GM23338 (cell line): ENCODE measurements at regions not wholly inside any gene's neighbourhood (a gene's known extent, or its start where the extent isn't known, plus 50 kb on each side); places are given as distances from the start of the nearest gene placed in this dataset.
A peak's percentile ranks its signal among the peaks of the same experiment; 100 is the strongest.

Source experiments
- ATAC-seq: fragments of 200-7000 bp; cut with Tn5 transposase; 3 replicates; pipeline ENCODE4 v1.9.1; 2020
- DNase-seq: peaks from one replicate; pipeline ENCODE4 v3.0.0-alpha.2; 2015; ENCODE audit warnings: low spot score
- H2AFZ ChIP-seq: fragments of 200-600 bp; sonication (generic); 2 replicates; pipeline ENCODE4 v1.8.0; 2016; ENCODE audit warnings: antibody characterized with exemption, mild to moderate bottlenecking, moderate library complexity
- H3F3A ChIP-seq: fragments of 200-600 bp; sonication (generic); replicated peaks from 2 replicates; pipeline ENCODE4 v1.8.0; 2017; ENCODE audit warnings: antibody characterized with exemption, mixed run types, low read depth
- H3K27ac ChIP-seq: fragments of 200-600 bp; sonication (generic); 2 replicates; pipeline ENCODE4 v1.6.1; 2016; ENCODE audit warnings: low read depth
- H3K27me3 ChIP-seq: fragments of 200-600 bp; sonication (generic); 2 replicates; pipeline ENCODE4 v1.8.0; 2016; ENCODE audit warnings: mild to moderate bottlenecking, mixed run types, moderate library complexity; ENCODE audit not compliant: insufficient read depth
- H3K36me3 ChIP-seq: fragments of 200-600 bp; sonication (generic); 2 replicates; pipeline ENCODE4 v1.8.0; 2016; ENCODE audit warnings: mild to moderate bottlenecking; ENCODE audit not compliant: insufficient read depth
- H3K4me1 ChIP-seq: fragments of 200-600 bp; sonication (generic); 2 replicates; pipeline ENCODE4 v1.8.0; 2016; ENCODE audit warnings: mild to moderate bottlenecking, moderate library complexity; ENCODE audit not compliant: insufficient read depth
- H3K4me2 ChIP-seq: fragments of 200-600 bp; sonication (generic); 2 replicates; pipeline ENCODE4 v1.7.1; 2017; ENCODE audit warnings: mixed run types
- H3K4me3 ChIP-seq: fragments of 200-600 bp; sonication (generic); 2 replicates; pipeline ENCODE4 v1.6.1; 2016; ENCODE audit warnings: mixed run types
- H3K79me2 ChIP-seq: fragments of 200-600 bp; sonication (generic); replicated peaks from 2 replicates; pipeline ENCODE4 v1.8.0; 2017; ENCODE audit warnings: mild to moderate bottlenecking; ENCODE audit not compliant: insufficient read depth
- H3K9me2 ChIP-seq: fragments of 200-600 bp; sonication (generic); 2 replicates; pipeline ENCODE4 v1.8.0; 2017; ENCODE audit not compliant: insufficient read depth
- H4K20me1 ChIP-seq: fragments of 200-600 bp; sonication (generic); replicated peaks from 2 replicates; pipeline ENCODE4 v1.8.0; 2017; ENCODE audit warnings: mild to moderate bottlenecking; ENCODE audit not compliant: insufficient read depth
- H3K27ac Mint-ChIP-seq: 2 replicates; pipeline ENCODE4 v1.8.0; 2020; ENCODE audit warnings: inconsistent platforms, mild to moderate bottlenecking, moderate library complexity, mixed read lengths
- H3K27me3 Mint-ChIP-seq: 3 replicates; pipeline ENCODE4 v1.8.0; 2022; ENCODE audit warnings: low read depth, mild to moderate bottlenecking, moderate library complexity, mixed read lengths, inconsistent platforms; ENCODE audit not compliant: insufficient read depth, poor library complexity
- H3K36me3 Mint-ChIP-seq: 3 replicates; pipeline ENCODE4 v1.8.0; 2021; ENCODE audit warnings: low read depth, mild to moderate bottlenecking, inconsistent platforms, moderate library complexity, mixed read lengths
- H3K4me1 Mint-ChIP-seq: 3 replicates; pipeline ENCODE4 v1.8.0; 2020; ENCODE audit warnings: mild to moderate bottlenecking, inconsistent platforms, mixed read lengths
- H3K4me3 Mint-ChIP-seq: 3 replicates; pipeline ENCODE4 v1.8.0; 2021; ENCODE audit warnings: moderate library complexity, mild to moderate bottlenecking, inconsistent platforms, mixed read lengths
- H3K9me3 Mint-ChIP-seq: 3 replicates; pipeline ENCODE4 v1.8.0; 2020; ENCODE audit warnings: moderate library complexity, mild to moderate bottlenecking, inconsistent platforms, mixed read lengths
- CREB1 ChIP-seq: fragments of 250-450 bp; sonication (Bioruptor Pico); IDR thresholded peaks from 2 replicates; pipeline ENCODE4 v1.5.0; 2020; ENCODE audit warnings: low read depth, mild to moderate bottlenecking, moderate library complexity
- EZH2 ChIP-seq: fragments of 200-600 bp; sonication (generic); IDR thresholded peaks from one replicate; pipeline ENCODE4 v1.8.0; 2017; ENCODE audit warnings: antibody characterized with exemption, mild to moderate bottlenecking, low read depth; ENCODE audit not compliant: unreplicated experiment
- EZH2phosphoT487 ChIP-seq: fragments of 200-600 bp; sonication (generic); IDR thresholded peaks from one replicate; pipeline ENCODE4 v1.8.1; 2018; ENCODE audit warnings: antibody characterized with exemption; ENCODE audit not compliant: unreplicated experiment
- NANOG ChIP-seq: IDR thresholded peaks from 2 replicates; pipeline ENCODE4 v1.6.1; 2016; ENCODE audit warnings: antibody characterized with exemption, borderline replicate concordance
- POLR2AphosphoS5 ChIP-seq: IDR thresholded peaks from 2 replicates; pipeline ENCODE4 v1.6.1; 2016; ENCODE audit warnings: antibody characterized with exemption, low read depth
- STAT1 ChIP-seq: IDR thresholded peaks from one replicate; pipeline ENCODE4 v1.6.1; 2016; ENCODE audit warnings: antibody characterized with exemption; ENCODE audit not compliant: unreplicated experiment
- ZNF114 ChIP-seq: fragments of 250-450 bp; sonication (Bioruptor Pico); IDR thresholded peaks from 2 replicates; pipeline ENCODE4 v1.5.0; 2020; ENCODE audit warnings: mild to moderate bottlenecking, moderate library complexity
- ZNF331 ChIP-seq: fragments of 250-450 bp; sonication (Bioruptor Pico); IDR thresholded peaks from 2 replicates; pipeline ENCODE4 v1.5.0; 2020; ENCODE audit warnings: low read depth, mild to moderate bottlenecking, moderate library complexity
- TF ChIP-seq, protein P1 (sequence below): fragments of 250-450 bp; sonication (Bioruptor Pico); IDR thresholded peaks from 2 replicates; pipeline ENCODE4 v1.5.0; 2020; ENCODE audit warnings: mild to moderate bottlenecking, moderate library complexity
- TF ChIP-seq, protein P2 (sequence below): IDR thresholded peaks from 2 replicates; pipeline ENCODE4 v1.6.1; 2016; ENCODE audit warnings: antibody characterized with exemption

DNA sequence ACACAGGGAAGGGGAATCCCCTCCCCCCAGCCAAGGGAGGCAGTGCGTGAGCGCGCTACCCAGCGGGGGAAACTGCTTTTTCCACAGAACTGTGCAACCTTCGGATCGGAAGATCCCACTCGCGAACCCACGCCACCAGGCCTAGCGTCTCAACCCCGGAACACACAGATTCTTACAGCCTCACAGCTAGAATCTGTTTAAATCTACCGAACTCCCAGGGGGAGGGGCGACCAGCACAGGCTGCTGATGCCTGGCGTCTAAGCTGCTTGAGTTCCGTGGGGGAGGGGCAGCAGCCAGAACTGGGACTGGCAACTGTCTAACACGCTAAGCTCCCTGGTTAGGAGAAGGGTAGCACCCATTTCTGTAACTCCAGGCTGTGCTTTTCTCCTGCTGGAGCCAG lies 217.3 kb upstream of the TENT5A start (continued):
- TF ChIP-seq, protein P1, sequence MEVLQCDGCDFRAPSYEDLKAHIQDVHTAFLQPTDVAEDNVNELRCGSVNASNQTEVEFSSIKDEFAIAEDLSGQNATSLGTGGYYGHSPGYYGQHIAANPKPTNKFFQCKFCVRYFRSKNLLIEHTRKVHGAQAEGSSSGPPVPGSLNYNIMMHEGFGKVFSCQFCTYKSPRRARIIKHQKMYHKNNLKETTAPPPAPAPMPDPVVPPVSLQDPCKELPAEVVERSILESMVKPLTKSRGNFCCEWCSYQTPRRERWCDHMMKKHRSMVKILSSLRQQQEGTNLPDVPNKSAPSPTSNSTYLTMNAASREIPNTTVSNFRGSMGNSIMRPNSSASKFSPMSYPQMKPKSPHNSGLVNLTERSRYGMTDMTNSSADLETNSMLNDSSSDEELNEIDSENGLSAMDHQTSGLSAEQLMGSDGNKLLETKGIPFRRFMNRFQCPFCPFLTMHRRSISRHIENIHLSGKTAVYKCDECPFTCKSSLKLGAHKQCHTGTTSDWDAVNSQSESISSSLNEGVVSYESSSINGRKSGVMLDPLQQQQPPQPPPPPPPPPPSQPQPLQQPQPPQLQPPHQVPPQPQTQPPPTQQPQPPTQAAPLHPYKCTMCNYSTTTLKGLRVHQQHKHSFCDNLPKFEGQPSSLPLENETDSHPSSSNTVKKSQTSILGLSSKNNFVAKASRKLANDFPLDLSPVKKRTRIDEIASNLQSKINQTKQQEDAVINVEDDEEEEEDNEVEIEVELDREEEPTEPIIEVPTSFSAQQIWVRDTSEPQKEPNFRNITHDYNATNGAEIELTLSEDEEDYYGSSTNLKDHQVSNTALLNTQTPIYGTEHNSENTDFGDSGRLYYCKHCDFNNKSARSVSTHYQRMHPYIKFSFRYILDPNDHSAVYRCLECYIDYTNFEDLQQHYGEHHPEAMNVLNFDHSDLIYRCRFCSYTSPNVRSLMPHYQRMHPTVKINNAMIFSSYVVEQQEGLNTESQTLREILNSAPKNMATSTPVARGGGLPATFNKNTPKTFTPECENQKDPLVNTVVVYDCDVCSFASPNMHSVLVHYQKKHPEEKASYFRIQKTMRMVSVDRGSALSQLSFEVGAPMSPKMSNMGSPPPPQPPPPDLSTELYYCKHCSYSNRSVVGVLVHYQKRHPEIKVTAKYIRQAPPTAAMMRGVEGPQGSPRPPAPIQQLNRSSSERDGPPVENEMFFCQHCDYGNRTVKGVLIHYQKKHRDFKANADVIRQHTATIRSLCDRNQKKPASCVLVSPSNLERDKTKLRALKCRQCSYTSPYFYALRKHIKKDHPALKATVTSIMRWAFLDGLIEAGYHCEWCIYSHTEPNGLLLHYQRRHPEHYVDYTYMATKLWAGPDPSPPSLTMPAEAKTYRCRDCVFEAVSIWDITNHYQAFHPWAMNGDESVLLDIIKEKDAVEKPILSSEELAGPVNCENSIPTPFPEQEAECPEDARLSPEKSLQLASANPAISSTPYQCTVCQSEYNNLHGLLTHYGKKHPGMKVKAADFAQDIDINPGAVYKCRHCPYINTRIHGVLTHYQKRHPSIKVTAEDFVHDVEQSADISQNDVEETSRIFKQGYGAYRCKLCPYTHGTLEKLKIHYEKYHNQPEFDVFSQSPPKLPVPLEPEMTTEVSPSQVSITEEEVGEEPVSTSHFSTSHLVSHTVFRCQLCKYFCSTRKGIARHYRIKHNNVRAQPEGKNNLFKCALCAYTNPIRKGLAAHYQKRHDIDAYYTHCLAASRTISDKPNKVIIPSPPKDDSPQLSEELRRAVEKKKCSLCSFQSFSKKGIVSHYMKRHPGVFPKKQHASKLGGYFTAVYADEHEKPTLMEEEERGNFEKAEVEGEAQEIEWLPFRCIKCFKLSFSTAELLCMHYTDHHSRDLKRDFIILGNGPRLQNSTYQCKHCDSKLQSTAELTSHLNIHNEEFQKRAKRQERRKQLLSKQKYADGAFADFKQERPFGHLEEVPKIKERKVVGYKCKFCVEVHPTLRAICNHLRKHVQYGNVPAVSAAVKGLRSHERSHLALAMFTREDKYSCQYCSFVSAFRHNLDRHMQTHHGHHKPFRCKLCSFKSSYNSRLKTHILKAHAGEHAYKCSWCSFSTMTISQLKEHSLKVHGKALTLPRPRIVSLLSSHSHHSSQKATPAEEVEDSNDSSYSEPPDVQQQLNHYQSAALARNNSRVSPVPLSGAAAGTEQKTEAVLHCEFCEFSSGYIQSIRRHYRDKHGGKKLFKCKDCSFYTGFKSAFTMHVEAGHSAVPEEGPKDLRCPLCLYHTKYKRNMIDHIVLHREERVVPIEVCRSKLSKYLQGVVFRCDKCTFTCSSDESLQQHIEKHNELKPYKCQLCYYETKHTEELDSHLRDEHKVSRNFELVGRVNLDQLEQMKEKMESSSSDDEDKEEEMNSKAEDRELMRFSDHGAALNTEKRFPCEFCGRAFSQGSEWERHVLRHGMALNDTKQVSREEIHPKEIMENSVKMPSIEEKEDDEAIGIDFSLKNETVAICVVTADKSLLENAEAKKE (CRISPR knock-in tag), result no peak
- TF ChIP-seq POLR2AphosphoS5 (no peak), STAT1 (no peak), ZNF331 (no peak), NANOG (no peak), EZH2 (no peak), ZNF114 (CRISPR knock-in tag) (no peak), EZH2phosphoT487 (no peak)
- TF ChIP-seq, protein P2, sequence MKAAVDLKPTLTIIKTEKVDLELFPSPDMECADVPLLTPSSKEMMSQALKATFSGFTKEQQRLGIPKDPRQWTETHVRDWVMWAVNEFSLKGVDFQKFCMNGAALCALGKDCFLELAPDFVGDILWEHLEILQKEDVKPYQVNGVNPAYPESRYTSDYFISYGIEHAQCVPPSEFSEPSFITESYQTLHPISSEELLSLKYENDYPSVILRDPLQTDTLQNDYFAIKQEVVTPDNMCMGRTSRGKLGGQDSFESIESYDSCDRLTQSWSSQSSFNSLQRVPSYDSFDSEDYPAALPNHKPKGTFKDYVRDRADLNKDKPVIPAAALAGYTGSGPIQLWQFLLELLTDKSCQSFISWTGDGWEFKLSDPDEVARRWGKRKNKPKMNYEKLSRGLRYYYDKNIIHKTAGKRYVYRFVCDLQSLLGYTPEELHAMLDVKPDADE, result no peak

DNA sequence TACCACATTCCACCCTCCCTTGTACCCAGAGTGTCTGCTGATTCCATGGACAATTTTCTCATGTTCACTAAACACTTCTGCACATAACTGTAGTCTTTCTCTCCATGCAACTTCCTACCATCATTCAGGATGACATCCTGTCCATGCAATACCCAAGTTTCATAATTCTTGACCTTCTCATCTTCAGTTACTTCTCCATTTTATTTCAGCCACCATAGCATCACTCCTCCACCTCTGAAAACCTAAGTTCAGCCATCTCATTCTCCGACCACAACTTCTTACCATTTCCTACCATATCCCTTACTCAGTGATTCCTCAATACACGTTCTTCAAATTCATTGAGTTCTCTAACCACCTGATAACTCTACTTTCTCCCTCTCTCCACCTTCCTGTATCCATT lies 216.5 kb upstream of the TENT5A start:
- ATAC-seq (no peak), DNase-seq (no peak)
- H3K9me3 Mint-ChIP-seq, result peaks cover 14% of the 10 kb centered on the region
- Histone ChIP-seq H4K20me1 (no peaks in the 10 kb centered on the region), H3K9me2 (peaks cover 13% of the 10 kb centered on the region), H3K4me3 (no peak overlapping the region), H3K4me1 (peaks cover 7% of the 10 kb centered on the region; the same call in 1 of the 2 replicates), H3K27ac (no peak overlapping the region), H2AFZ (no peak overlapping the region), H3K36me3 (no peaks in the 10 kb centered on the region), H3F3A (no peaks in the 10 kb centered on the region), H3K79me2 (no peaks in the 10 kb centered on the region), H3K4me2 (peak overlapping the region; percentile 70; the same call in 1 of the 2 replicates), H3K27me3 (no peaks in the 10 kb centered on the region)
- H3K4me1 Mint-ChIP-seq, result peaks cover 2% of the 10 kb centered on the region; the same call in 1 of the 3 replicates
- no peaks in the 10 kb centered on the region for H3K27me3 Mint-ChIP-seq
- H3K36me3 Mint-ChIP-seq, result peaks cover 10% of the 10 kb centered on the region; the same call in 1 of the 3 replicates
- TF ChIP-seq POLR2AphosphoS5, result no peak
- TF ChIP-seq CREB1 (CRISPR knock-in tag), result no peak
- no peak overlapping the region for H3K4me3 Mint-ChIP-seq
- no peak overlapping the region for H3K27ac Mint-ChIP-seq
